Bone marrow (tissue), 2 donors: ENCODE measurements at regions not wholly inside any gene's neighbourhood (a gene's known extent, or its start where the extent isn't known, plus 50 kb on each side); places are given as distances from the start of the nearest gene placed in this dataset.
"Not testable (repeated sequence)": the region's sequence is repeated elsewhere in the genome, so short reads cannot be mapped to it uniquely, and the experiment has no call there.

Experiments used
- DNase-seq, 2 donors: peaks; one replicate each; lab custom pipeline; 2025; lab: John Stamatoyannopoulos, UW

DNA sequence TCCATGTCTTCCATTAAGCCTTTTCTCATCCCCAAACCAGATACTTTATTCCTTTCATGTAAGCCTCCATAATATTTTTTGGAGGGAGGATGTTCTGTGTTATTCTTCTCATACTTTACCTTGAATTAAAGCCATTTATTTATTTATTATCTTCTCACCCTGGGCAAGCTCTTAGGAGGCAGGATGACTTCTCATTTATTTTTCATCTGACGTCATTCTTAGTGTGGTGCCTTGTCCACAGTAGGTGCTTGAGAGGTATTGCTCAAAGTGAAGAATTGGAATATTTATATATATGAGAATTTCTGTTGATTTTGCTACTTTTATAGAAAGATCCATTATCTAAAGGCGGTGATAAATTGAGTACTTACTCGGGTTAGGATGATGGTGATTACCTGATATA lies 458.3 kb upstream of the ACTBL2 start:
- DNase-seq = no peak

DNA sequence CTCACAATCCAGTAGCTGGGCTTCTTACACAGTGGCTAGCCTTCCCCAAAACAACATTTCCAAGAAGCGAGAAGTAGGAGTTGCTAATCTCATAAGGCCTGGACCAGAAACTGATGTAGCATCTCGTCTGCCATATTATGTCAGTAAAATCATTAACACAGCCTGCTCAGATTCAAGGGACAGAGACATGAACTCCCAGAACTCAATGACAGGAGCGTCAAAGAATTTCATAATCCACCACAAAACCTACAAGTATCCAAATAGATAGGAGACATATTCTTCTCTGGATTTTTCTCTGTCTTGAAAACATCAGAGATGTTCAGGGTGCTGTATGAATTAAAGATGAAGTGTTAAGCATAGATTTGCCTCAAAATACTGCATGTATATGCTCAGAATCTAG lies 457.6 kb upstream of the ACTBL2 start:
- DNase-seq = no peak

DNA sequence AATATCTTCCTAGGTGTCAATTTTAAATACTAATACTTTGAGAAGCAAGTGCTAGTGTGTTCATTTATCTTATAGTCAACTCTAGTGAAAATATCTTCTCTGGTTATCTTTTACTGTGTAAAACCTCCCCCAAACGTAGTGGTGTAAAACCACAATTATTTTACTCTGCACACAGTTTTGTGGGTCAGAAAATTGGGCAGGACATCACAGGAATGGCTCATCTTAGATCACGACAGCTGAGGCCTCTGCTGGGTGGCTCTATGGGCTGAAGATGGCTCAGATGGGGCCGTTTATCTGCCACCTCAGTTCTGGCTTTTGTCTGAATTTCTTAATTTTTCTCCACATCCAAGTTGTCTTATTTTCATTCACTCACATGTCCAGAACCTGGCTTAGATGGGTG lies 457.2 kb upstream of the ACTBL2 start:
- DNase-seq = no peak

DNA sequence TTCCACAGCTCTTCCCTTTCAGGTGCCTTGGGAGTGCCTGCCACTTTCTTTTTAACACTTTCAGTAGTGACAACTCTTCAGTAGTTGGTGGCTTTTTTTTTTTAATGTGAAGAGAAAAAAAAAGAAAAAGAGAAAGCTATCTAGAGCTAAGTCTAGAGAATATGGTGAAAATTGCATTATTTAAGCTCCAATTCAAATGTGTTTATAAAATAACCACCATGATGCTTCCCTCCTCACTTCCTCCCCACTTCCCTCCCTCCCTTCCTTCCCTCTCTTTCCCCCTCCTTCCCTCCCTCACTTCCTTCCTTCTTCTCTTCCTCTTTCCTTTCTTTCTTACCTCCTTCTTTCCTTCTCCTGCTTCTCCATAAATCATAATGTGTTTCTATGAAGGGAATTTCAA lies 456.7 kb upstream of the ACTBL2 start:
- no peak for DNase-seq

DNA sequence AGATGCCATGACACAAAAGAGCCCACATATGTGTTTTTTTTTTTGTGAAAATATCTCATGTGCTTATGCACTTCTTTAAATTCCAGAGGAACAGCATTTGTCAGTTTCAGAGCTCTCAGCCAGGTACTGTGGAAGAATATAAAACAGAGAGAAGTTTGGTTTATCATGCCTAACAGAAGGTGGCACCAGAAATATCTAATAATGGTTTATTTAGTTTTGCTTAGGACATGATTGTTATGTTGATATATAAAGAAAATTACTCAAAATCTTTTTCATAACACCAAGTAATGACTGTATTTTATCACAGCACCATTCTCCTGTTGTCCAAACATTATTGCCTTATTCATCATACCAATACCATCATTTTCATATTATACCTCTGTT lies 455.6 kb upstream of the ACTBL2 start:
- no peak for DNase-seq

DNA sequence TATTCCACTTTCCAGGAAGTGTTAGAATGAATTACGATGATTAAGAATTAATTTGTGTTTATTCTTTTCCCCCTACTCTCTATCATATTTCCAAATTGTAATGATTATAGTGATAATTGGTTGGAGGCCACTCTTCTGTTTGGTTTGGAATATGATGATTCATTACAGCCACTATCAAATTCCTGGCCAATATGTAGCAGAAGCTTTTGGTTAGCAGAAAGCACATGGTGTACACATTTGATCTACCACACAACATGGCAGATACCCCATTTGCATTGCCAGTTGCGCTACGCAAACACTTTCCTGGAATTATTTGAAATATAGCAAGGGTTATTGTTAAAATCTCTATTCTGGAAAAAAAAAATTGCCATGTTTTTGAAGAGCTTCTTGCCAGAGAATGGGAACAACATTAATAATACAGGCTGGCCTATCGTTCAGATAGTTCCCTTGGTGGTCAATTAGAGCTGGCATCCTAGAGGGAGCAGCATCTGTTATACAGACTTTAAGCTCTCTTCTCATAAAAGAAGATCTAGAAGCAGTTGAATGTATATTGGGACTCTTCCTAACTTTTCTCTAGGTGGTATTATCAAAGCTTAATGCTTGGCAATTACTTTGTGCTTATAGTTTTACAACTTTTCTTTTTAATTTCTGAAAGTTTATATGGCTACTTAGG lies 455.0 kb upstream of the ACTBL2 start:
- DNase-seq = no peak

DNA sequence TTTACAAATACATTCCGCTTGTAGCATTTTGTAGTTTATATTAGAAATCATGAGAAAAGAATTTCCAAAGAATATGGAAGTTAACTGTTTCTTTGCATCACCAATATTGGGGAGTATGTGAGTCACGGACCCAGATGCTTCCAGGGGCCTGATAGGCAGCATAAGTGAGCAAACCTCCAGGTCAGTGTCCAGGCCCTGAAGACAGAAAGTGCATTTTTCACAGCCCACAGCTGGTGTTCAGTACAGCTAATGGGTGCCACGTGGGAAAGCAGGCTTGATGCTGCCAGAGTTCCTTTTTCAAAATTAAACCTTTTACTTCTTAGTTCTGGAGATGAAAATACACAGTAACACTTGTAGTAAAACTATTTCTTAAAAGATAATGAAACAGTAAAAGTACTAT lies 454.4 kb upstream of the ACTBL2 start:
- no peak for DNase-seq

DNA sequence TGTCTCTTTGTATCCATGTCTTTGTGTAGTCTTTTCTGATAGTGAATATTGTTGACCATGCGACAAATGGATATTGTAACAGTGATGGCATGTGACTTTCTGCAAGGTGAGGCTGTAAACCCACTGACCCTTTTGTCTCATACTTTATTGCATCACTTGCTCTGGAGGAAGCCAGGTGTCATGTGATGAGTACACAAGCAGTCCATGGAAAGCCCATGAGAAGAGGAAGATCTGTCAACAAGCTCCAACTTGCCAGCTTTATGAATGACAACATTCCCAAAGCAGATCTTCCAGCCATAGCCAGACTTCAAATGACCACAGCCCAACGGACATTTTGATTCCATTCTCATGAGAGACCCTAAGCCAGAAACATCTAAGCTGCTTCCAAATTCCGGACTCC lies 450.1 kb upstream of the ACTBL2 start:
- no peak for DNase-seq

DNA sequence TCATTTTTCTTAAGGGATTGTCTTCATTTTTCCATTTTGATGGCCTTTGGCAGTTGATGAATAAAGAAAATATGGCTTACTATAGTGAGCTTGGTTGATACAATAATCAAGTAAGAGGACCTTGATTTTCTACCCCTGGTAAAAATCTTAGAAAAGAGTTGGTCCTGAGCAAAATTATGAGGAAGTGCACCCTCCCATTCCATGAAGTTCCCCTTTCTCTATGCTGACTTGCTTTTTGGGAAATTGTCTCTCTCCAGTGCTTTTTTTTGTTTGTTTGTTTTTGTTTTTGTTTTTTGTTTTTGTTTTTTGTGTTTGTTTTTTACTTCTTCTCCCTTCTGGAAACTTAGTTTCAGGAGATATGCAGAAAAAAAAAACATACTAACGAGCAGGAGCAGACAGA lies 449.2 kb upstream of the ACTBL2 start:
- no peak for DNase-seq

DNA sequence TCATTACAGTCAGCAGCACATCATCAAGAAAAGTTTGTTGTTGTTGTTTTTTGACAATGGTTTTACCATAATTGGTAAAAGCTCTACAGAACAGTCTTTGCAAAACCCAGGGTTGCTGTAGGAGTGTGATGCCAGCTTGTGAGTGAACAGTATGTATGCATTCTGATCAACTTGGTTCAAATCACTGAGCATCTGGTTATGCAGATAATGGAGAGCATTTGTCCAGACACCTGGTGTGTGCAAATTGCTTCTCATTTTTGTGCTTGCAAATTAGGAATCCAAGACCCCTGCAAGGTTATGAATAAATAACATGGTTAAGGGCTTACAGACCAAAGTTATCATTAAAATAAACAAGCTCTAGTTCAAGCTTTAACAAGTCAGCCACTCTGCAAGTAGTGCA lies 448.7 kb upstream of the ACTBL2 start:
- no peak for DNase-seq

DNA sequence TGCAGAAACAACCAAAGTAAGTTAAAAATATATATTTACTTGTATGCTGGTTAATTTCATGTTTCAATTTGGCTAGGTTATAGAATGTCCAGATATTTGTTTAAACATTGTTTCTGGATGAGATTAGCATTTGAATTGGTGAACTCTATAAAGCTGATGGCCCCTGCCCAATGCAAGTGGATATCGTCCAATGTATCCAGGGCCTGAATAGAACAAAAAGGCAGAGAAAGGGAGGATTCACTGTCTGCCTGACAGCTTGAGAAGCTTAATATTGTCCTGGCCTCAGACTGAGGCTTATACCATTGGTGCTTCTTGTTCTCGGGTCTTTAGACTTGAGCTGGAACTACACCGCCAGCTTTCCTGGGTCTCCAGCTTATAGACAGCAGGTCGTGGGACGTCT lies 446.7 kb upstream of the ACTBL2 start:
- DNase-seq = no peak

DNA sequence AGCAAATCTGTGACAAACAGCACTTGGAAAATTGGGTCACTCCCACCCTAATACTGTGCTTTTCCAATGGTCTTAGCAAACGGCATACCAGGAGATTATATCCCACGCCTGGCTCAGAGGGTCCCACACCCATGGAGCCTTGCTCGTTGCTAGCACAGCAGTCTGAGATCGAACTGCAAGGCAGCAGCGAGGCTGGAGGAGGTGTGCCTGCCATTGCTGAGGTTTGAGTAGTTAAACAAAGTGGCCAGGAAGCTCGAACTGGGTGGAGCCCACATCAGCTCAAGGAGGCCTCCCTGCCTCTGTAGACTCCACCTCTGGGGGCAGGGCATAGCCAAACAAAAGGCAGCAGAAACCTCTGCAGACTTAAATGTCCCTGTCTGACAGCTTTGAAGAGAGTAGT lies 440.5 kb upstream of the ACTBL2 start:
- DNase-seq = not testable (repeated sequence)

DNA sequence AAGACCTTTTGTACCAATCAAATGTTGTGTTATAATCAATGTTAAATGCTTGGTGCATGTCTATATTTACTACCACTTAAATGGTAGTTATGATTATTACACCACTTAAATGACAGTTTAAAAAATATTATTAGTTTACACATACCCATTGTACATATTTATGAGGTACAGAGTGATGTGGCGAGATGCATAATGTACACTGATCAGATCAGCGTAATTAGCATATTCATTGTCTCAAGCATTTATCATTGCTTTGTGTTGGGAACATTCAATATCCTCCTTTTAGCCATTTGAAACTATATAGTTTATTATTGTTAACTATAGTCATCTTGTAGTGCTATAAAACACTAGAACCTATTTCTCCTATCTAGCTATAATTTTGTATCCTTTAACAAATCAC lies 434.4 kb upstream of the ACTBL2 start:
- DNase-seq = no peak

DNA sequence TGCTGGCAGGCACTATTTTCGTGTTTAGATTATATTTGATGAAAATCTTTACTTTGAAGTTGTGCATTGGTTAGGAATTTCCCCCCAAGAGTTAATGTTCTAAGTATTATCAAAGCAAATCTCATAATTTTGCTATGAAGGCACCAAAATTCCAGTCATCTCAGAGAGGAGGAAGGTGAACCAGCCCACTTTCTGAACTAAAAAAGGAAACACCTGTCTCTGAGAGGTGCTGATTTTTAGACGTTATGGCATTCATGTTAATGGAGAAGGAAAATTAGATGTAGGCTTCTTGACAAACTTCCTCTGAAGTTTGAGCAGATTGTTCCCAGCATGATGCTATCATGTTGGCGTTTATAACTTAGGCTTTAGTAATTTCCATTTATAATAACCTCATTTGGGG lies 432.9 kb upstream of the ACTBL2 start:
- DNase-seq = no peak

DNA sequence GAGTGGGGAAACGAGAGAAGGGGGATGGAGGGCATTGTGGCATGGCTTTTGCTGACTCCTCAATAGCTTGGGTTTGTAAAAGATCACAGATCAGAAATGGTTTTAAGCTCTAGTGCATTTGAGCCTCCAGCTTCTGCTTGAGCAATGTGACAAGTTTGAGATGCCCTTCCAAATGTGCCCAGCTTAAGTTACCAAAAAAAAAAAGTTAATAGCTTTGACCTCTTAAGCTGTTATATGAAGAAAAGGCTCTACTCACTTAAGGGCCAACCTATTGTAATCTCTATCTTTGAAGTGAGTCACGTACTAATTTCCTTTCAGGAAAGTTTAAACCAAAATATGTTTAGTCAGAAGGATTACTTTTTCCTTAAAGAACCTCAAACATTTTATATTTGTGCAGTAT lies 428.8 kb upstream of the ACTBL2 start:
- DNase-seq = no peak

DNA sequence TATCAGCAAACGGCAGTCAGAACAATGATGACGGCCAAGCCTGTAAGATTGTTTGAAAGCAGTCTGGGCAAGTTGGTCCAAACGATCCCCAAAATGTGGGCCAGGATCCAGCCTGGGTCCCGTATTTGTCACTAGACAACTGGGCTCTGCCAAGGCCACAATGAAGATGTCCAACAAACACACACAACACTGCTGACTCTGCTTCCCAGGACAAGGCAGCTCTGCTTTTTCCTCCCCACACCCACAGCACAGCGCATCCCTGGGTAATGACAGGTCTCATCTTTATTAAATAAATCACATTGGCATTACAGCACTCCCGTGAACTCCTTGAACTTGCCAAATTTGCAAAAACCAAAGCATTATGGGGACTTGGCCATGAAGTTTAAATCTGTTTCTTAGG lies 424.1 kb upstream of the ACTBL2 start:
- DNase-seq = no peak

DNA sequence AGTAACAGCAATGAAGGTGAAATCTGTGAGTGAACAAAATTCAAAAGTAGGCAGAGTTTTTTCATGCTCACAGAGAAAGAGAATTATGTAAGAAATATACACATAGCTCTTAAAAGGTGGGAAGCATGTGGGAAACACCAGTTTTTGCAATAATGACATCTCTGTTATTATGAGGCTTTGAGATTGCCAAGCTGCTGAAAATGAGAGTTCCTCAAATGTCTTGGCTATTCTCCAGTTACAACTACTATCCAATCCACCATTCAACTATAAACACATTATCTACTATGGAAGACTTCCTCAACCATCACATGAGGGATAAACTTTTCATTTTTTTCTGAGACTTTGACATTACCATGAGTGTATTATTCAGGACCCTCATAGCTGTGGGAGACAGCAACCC lies 420.8 kb upstream of the ACTBL2 start:
- DNase-seq = no peak

DNA sequence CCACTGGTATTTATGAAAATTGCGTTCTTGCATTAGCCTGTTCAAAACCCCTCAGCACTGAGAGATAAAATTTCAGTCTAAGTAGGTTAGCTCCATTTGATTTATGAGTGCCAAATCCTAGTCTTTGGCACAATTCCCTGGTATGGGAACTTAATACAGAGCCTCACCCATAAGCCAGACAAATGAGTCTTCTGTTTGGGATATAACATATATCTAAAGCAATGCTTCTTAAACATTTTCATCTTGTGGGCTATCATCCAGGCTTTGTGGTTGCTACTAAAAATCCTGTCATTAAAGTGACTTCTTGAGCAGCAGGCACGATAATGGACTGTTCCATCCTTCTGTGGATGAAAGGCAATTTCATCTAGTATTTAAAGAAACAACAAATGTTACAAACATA lies 419.5 kb upstream of the ACTBL2 start:
- DNase-seq = no peak

DNA sequence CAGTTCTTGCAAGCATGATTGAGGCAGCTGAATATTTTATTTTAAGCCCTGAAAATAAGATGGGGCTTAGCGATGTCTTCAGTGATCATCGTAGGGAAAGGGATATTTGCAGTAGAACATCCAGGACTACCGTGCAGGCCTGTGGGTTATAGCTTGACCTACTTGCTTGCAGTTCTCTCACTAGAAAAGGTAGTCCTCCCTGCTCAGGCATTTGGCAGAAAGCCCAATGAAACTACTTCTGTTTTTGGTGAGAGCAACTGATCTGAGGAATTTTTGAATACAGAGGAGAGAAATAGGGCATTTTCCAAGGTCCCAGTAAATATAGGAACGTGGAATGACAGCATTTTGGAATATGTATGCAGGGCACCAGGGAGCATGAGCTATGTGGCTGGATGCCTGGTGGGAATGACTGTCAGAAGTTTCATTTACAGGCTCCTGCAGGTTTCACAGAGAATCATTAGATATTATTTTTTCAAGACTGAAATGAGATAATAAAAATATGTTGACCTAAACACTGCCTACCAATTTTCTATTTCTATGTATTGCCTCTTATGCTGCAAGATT lies 417.9 kb upstream of the ACTBL2 start:
- DNase-seq = no peak

DNA sequence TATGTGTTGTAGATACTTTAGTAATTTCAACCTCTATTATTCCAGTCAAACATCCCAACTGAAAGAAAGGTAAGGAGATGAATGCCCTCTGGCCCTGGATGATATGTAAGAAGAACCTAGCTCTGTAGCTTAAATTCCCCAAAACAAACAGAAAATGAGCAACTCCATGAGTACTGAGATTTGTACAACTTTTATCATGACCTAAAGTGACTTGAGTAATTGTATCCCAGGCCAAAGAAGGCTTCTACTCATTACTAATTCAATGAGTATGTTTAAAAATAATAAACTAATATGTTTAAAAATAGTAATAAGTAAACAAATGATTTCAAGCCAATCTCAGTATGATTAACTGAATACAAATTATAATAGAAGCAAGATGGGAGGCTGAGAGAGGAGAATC lies 414.0 kb upstream of the ACTBL2 start:
- no peak for DNase-seq

DNA sequence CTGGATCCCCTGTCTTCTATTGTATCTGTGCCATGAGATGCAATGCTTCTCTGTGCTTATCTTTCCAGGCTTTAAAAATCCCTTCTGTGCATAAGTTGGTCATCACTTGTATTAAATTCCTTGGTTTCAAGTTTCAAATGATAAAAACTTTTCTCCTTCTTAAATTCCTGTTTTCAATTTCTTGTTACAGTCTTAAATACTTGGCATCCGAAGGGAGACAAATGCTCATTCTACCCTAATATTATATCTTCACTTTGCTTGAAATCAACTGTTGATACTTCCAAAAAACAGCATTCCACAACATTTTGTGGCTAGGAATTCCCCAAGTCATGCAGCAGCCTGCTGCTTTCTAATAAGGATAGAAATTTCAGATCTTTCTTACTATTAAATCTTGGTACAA lies 413.2 kb upstream of the ACTBL2 start:
- no peak for DNase-seq

DNA sequence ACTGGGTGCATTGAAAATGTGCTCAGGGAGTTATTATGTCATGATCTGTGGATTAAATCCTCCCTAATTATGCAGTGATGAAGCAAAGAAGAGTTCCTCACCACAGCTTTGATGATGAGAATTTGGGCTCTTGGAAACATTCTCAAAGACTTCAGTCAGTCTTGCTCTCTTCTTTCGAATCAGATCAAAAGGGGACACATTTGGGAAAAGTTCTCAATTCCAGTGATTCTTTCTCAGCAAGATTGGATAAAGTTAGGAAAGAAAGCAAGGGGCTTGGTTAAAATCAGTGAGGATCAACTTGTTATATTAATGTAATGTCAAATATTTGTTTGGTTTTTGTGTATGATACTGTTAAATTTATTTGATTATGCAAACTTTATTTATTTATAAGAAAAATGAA lies 411.3 kb upstream of the ACTBL2 start:
- DNase-seq = no peak

DNA sequence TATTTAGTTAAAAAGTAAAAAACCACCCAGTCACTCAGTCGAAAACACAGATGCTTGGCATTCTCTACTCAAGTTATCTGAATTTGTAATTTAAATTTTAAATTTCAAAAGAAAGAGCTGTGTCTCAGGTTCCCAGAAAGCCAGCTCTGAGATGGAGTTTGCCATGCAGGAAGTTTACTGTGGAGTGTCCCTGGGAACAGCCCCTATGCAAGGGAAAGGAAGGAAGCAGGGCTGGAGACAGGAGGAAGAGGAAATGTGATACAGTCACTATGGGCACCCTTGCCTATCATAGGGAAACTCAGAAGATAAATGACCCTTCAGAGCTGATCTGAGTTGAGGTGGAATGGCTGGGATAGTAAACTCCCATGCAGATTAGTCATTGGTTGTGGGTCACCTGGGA lies 408.8 kb upstream of the ACTBL2 start:
- no peak for DNase-seq

DNA sequence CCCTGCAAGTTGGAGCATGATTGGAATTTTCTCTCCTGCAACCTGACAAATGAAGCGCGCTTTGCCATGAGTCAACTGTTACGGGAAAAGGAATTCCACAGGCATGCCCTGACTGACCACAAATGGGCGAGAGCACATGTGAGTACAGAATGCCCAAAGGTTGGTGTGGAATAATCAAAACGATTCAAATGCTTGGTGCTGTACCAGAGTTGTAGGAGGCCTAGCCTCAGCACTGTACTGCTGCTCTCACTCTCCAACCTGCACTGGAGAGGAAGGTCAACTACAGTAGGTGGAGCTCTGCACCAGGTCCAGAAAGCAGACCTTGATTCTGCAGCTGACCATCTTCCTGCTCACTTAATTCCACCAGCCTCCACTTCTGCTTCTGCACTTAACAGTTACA lies 406.9 kb upstream of the ACTBL2 start:
- no peak for DNase-seq
